IMR-90 (cell line): ENCODE measurements at regions not wholly inside any gene's neighbourhood (a gene's known extent, or its start where the extent isn't known, plus 50 kb on each side); places are given as distances from the start of the nearest gene placed in this dataset.

Experiments
- ATAC-seq: fragments of 200-7000 bp; cut with Tn5 transposase; 2 replicates; pipeline ENCODE4 v1.9.1; 2020; ENCODE audit warnings: low read depth, mild to moderate bottlenecking, moderate library complexity
- BruUV-seq: library from RNA; stranded (reverse); fragments of 400-500 nt; replicated peaks from 2 replicates; lab custom pipeline; 2021; lab: Mats Ljungman, UMichigan
- CTCF ChIA-PET: fragments of 300-600 bp; formaldehyde crosslinking; extraction: SDS; loops from one replicate; lab custom pipeline; 2021; ENCODE audit warnings: antibody characterized with exemption; lab: Yijun Ruan, JAX
- POLR2A ChIA-PET: fragments of 300-600 bp; sonication (Branson Sonifier 250); formaldehyde crosslinking; loops from one replicate; lab custom pipeline; 2022; ENCODE audit warnings: antibody characterized with exemption; ENCODE audit not compliant: unreplicated experiment; lab: Charles Lee
- DNase-seq: peaks from one replicate; pipeline ENCODE4 v3.0.0; 2013
- H2AFZ ChIP-seq: replicated peaks from 2 replicates; pipeline ENCODE3; 2013; ENCODE audit warnings: low read length, mild to moderate bottlenecking; ENCODE audit not compliant: poor library complexity
- H2AK5ac ChIP-seq: 2 replicates; pipeline ENCODE4 v1.6.1; 2013; ENCODE audit warnings: low read depth, low read length, inconsistent platforms
- H2AK9ac ChIP-seq: replicated peaks from 2 replicates; pipeline ENCODE3; 2013; ENCODE audit warnings: mild to moderate bottlenecking, low read depth, low read length, moderate library complexity; ENCODE audit not compliant: poor library complexity
- H2BK120ac ChIP-seq: 2 replicates; pipeline ENCODE4 v1.6.1; 2013; ENCODE audit warnings: low read depth, low read length, inconsistent platforms
- H2BK15ac ChIP-seq: 3 replicates; pipeline ENCODE4 v1.6.1; 2013; ENCODE audit warnings: low read depth, low read length, inconsistent platforms
- H2BK20ac ChIP-seq: 2 replicates; pipeline ENCODE4 v1.6.1; 2013; ENCODE audit warnings: low read depth, mild to moderate bottlenecking, inconsistent platforms, low read length, moderate library complexity
- H2BK5ac ChIP-seq: 2 replicates; pipeline ENCODE4 v1.6.1; 2013; ENCODE audit warnings: mild to moderate bottlenecking, low read depth, low read length, inconsistent platforms; ENCODE audit not compliant: poor library complexity, severe bottlenecking
- H3K14ac ChIP-seq: replicated peaks from 2 replicates; pipeline ENCODE4 v1.6.1; 2013; ENCODE audit warnings: low read depth, low read length, inconsistent platforms
- H3K18ac ChIP-seq: 2 replicates; pipeline ENCODE4 v1.6.1; 2013; ENCODE audit warnings: low read depth, low read length, control low read depth
- H3K23ac ChIP-seq: 2 replicates; pipeline ENCODE4 v1.6.1; 2013; ENCODE audit warnings: low read depth, low read length, inconsistent platforms
- H3K27ac ChIP-seq: 2 replicates; pipeline ENCODE4 v1.5.1; 2013; ENCODE audit warnings: mild to moderate bottlenecking, control low read depth, low read length; ENCODE audit not compliant: insufficient read depth
- H3K27me3 ChIP-seq: 2 replicates; pipeline ENCODE4 v1.6.1; 2013; ENCODE audit warnings: low read length; ENCODE audit not compliant: control insufficient read depth, insufficient read depth
- H3K36me3 ChIP-seq: 2 replicates; pipeline ENCODE4 v1.6.1; 2013; ENCODE audit warnings: low read length, mixed read lengths; ENCODE audit not compliant: control insufficient read depth, insufficient read depth
- H3K4ac ChIP-seq: 2 replicates; pipeline ENCODE4 v1.6.1; 2013; ENCODE audit warnings: low read depth, low read length, inconsistent platforms
- H3K4me1 ChIP-seq: 2 replicates; pipeline ENCODE4 v1.6.1; 2013; ENCODE audit warnings: low read length, mixed read lengths; ENCODE audit not compliant: control insufficient read depth, insufficient read depth
- H3K4me2 ChIP-seq: 2 replicates; pipeline ENCODE4 v1.6.1; 2013; ENCODE audit warnings: low read depth, mild to moderate bottlenecking, control low read depth, low read length, moderate library complexity
- H3K4me3 ChIP-seq: 2 replicates; pipeline ENCODE4 v1.5.1; 2013; ENCODE audit warnings: low read depth, mild to moderate bottlenecking, control low read depth, low read length, moderate library complexity; ENCODE audit not compliant: insufficient read depth
- H3K56ac ChIP-seq: 2 replicates; pipeline ENCODE4 v1.6.1; 2013; ENCODE audit warnings: low read length, inconsistent platforms; ENCODE audit not compliant: insufficient read depth; ENCODE audit errors: extremely low read depth
- H3K79me1 ChIP-seq, 2 experiments: 2 replicates each; pipeline ENCODE4 v1.6.1; 2013; ENCODE audit warnings: low read length in 2 of 2, inconsistent platforms in 1 of 2, low read depth in 1 of 2
- H3K9ac ChIP-seq: 2 replicates; pipeline ENCODE4 v1.6.1; 2013; ENCODE audit warnings: low read depth, low read length, control low read depth
- H3K9me1 ChIP-seq: 2 replicates; pipeline ENCODE4 v1.6.1; 2013; ENCODE audit warnings: low read length, inconsistent platforms; ENCODE audit not compliant: insufficient read depth
- H3K9me3 ChIP-seq: 2 replicates; pipeline ENCODE4 v1.6.1; 2013; ENCODE audit warnings: low read length; ENCODE audit not compliant: control insufficient read depth, insufficient read depth
- H4K20me1 ChIP-seq: 2 replicates; pipeline ENCODE4 v1.6.1; 2013; ENCODE audit warnings: low read length, inconsistent platforms; ENCODE audit not compliant: insufficient read depth
- H4K5ac ChIP-seq: 2 replicates; pipeline ENCODE4 v1.6.1; 2013; ENCODE audit warnings: mild to moderate bottlenecking, low read depth, low read length, control low read depth
- H4K8ac ChIP-seq, 2 experiments: 2 replicates each; pipeline ENCODE4 v1.6.1; 2013; ENCODE audit warnings: low read depth in 2 of 2, low read length in 2 of 2, control low read depth in 1 of 2, inconsistent platforms in 1 of 2
- H4K91ac ChIP-seq: 2 replicates; pipeline ENCODE4 v1.6.1; 2013; ENCODE audit warnings: low read depth, low read length, inconsistent platforms; ENCODE audit not compliant: insufficient read depth
- BHLHE40 ChIP-seq: fragments of 150-350 bp; IDR thresholded peaks from 2 replicates; pipeline ENCODE4 v1.6.1; 2016; ENCODE audit warnings: mild to moderate bottlenecking, low read depth, low read length
- CEBPB ChIP-seq: IDR thresholded peaks from 2 replicates; pipeline ENCODE4 v1.6.1; 2012; ENCODE audit warnings: low read depth, low read length, improper control_type of control experiment
- CHD1 ChIP-seq: IDR thresholded peaks from 2 replicates; pipeline ENCODE4 v1.6.1; 2012; ENCODE audit warnings: low read depth, low read length, improper control_type of control experiment
- CTCF ChIP-seq: conservative IDR thresholded peaks from 2 replicates; pipeline ENCODE4 v1.5.1; 2012; ENCODE audit warnings: mild to moderate bottlenecking, low read depth, low read length, improper control_type of control experiment
- ELK1 ChIP-seq: fragments of 150-350 bp; IDR thresholded peaks from 2 replicates; pipeline ENCODE4 v1.6.1; 2016; ENCODE audit warnings: low read depth, mild to moderate bottlenecking, low read length, moderate library complexity, borderline replicate concordance
- FOS ChIP-seq: fragments of 150-350 bp; IDR thresholded peaks from 2 replicates; pipeline ENCODE4 v1.6.1; 2016; ENCODE audit warnings: low read depth, low read length
- MAFK ChIP-seq: IDR thresholded peaks from 2 replicates; pipeline ENCODE4 v1.6.1; 2012; ENCODE audit warnings: low read depth, low read length, improper control_type of control experiment
- MAZ ChIP-seq: IDR thresholded peaks from 2 replicates; pipeline ENCODE4 v1.6.1; 2012; ENCODE audit warnings: low read depth, mild to moderate bottlenecking, low read length, improper control_type of control experiment, moderate library complexity, borderline replicate concordance
- MXI1 ChIP-seq: IDR thresholded peaks from 2 replicates; pipeline ENCODE4 v1.6.1; 2012; ENCODE audit warnings: low read depth, mild to moderate bottlenecking, low read length, moderate library complexity, borderline replicate concordance
- NFE2L2 ChIP-seq: fragments of 150-350 bp; IDR thresholded peaks from 2 replicates; pipeline ENCODE4 v1.6.1; 2016; ENCODE audit warnings: low read depth, mild to moderate bottlenecking, low read length
- POLR2A ChIP-seq: IDR thresholded peaks from 2 replicates; pipeline ENCODE4 v1.6.1; 2012; ENCODE audit warnings: mild to moderate bottlenecking, low read depth, low read length
- RCOR1 ChIP-seq: IDR thresholded peaks from 2 replicates; pipeline ENCODE4 v1.6.1; 2012; ENCODE audit warnings: mild to moderate bottlenecking, low read length, improper control_type of control experiment; ENCODE audit not compliant: insufficient replicate concordance
- SMC3 ChIP-seq: fragments of 150-350 bp; IDR thresholded peaks from 2 replicates; pipeline ENCODE4 v1.6.1; 2016; ENCODE audit warnings: low read depth, mild to moderate bottlenecking, antibody characterized with exemption, low read length, moderate library complexity
- USF2 ChIP-seq: fragments of 150-350 bp; IDR thresholded peaks from 2 replicates; pipeline ENCODE4 v1.6.1; 2017; ENCODE audit warnings: mild to moderate bottlenecking, antibody characterized with exemption, low read length, low read depth
- WGBS, 2 experiments: methylation state at CpG; one replicate each; pipeline versions ENCODE4 v1.1.5 to v1.1.7; 2013; ENCODE audit warnings: missing lambda C conversion rate in 2 of 2; ENCODE audit not compliant: insufficient read length in 1 of 2; ENCODE audit errors: extremely low coverage in 2 of 2; 5-methylcytosine and 5-hydroxymethylcytosine counted together
- dilution Hi-C: fragments of 300-500 bp; cut with HindIII; formaldehyde crosslinking; loops from one replicate; pipeline ENCODE4 v1.14.3; 2018; ENCODE audit warnings: low sequenced_read_pairs; ENCODE audit not compliant: unreplicated experiment
- in situ Hi-C: fragments of 300-500 bp; cut with MboI; formaldehyde crosslinking; loops from 3 replicates; pipeline ENCODE4 v1.14.3; 2019; ENCODE audit warnings: low sequenced_read_pairs, inconsistent platforms, mixed read lengths
- intact Hi-C: fragments of 100-400 bp; cut with micrococcal nuclease; formaldehyde crosslinking; loops from 2 replicates; pipeline ENCODE4 v1.10.0; 2022

GRCh38 chr16:86222965-86223551 is 287.3 kb upstream of the FOXF1 start:
- Histone ChIP-seq H3K4me1 (peaks cover 33% of the 10 kb centered on the region), H3K14ac (peak overlapping the region; percentile 99), H4K5ac (peak overlapping the region; percentile 93), H3K36me3 (no peaks in the 10 kb centered on the region), H3K27ac (peak overlapping the region; percentile 99), H3K27me3 (no peaks in the 10 kb centered on the region), H3K23ac (peak overlapping the region; percentile 98), H3K79me1 (peaks cover 4 to 64% of the 10 kb centered on the region in 2 experiments; a peak in 3 of 4 replicates), H4K8ac (peak overlapping the region; percentile 90 to 98), H2AK5ac (peak overlapping the region; percentile 91), H2BK5ac (peak overlapping the region; percentile 99), H4K91ac (peak overlapping the region; percentile 99), H4K20me1 (no peaks in the 10 kb centered on the region), H3K4me3 (peak overlapping the region; percentile 52), H3K9me3 (no peaks in the 10 kb centered on the region), H3K9ac (peak overlapping the region; percentile 96), H2BK120ac (peak overlapping the region; percentile 100), H2BK15ac (peak overlapping the region; percentile 99; the same call in 2 of the 3 replicates), H2AFZ (no peak overlapping the region), H3K56ac (peak overlapping the region; percentile 100), H3K4ac (peak overlapping the region; percentile 98), H3K9me1 (peaks cover 37% of the 10 kb centered on the region), H3K18ac (peak overlapping the region; percentile 96), H2BK20ac (peak overlapping the region; percentile 99), H2AK9ac (peak overlapping the region; percentile 83), H3K4me2 (peak overlapping the region; percentile 89)
- no TSS peak for BruUV-seq
- DNase-seq (peak; percentile 98), ATAC-seq (peak; percentile 64)
- in situ Hi-C loops (loop anchor here (5.0 to 10.0 kb wide), 4 partner anchors 72 to 289 kb away; partner anchors contain the start of gene FOXF1), intact Hi-C loops (loop anchor here (2.0 to 5.0 kb wide), 4 partner anchors 139 to 401 kb away; no protein-coding TSS in a partner anchor), dilution Hi-C loops (no loop called here)
- ChIA-PET CTCF (interaction anchor here (1.1 to 1.3 kb wide), 2 partner anchors 60 to 235 kb away, joined by 3 read pairs; no protein-coding TSS in a partner anchor), POLR2A (interaction anchor here (0.5 to 2.9 kb wide), 10 partner anchors 17 to 295 kb away, joined by 3 to 21 read pairs (median 6); partner anchors contain the start of gene FOXF1)
- no CpG with 5 or more reads among the region's 11 CpGs for WGBS, 2 experiments
- TF ChIP-seq MAZ (peak; percentile 15; the same call in 1 of the 2 replicates), CHD1 (no peak), MXI1 (peak; percentile 4; the same call in 1 of the 2 replicates), CTCF (no peak), ELK1 (no peak), FOS (peak; percentile 94), RCOR1 (peak; percentile 8), USF2 (no peak), POLR2A (peak; percentile 84; the same call in 1 of the 2 replicates), SMC3 (0 out of 2 replicates have a peak, but pooled peaks have one; percentile 17), CEBPB (peak; percentile 98), MAFK (peak; percentile 30; the same call in 1 of the 2 replicates), NFE2L2 (no peak), BHLHE40 (peak; percentile 88; the same call in 1 of the 2 replicates)
